ENCODE measurements at regions not wholly inside any gene's neighbourhood (a gene's known extent, or its start where the extent isn't known, plus 50 kb on each side); places are given as distances from the start of the nearest gene placed in this dataset.

DNA sequence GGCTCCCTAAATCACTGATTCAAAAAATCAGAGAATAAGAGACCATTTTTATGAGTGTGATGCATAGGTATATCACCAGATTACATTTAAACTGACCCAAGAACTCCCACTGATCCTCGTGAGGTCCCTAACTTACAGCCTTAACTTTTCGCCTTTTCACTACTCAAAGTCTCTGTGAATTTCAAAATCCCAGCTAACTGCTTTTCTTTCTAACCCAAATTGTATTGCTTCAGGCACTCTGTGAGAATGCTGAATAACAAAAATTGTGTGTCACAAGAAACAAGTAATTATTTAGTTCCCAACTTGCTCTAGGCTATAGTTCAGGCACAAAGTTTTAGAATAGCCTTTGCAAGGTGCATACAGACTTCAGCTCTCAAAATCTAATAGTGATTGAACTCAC is 368.6 kb downstream of the CHSY3 start:
- no peak for FAIRE-seq
- in situ Hi-C loops (cut with MboI), result no loop called here
- Histone ChIP-seq H3K27me3 (replicated peaks in 1 of 2; ENCODE audit: control insufficient read depth in 2 of 2, insufficient read depth in 2 of 2, low read length in 1 of 2) (no peaks in the 10 kb centered on the region), H3K9me3 (replicated peaks; ENCODE audit: control insufficient read depth, insufficient read depth, low read length) (no peaks in the 10 kb centered on the region), H3K27ac (ENCODE audit: control insufficient read depth, insufficient read depth) (no peak overlapping the region), H3K9ac (ENCODE audit: control insufficient read depth, insufficient read depth, low read length) (no peak overlapping the region), H3K4me2 (ENCODE audit: control insufficient read depth, insufficient read depth) (no peak overlapping the region), H3K36me3 (ENCODE audit: control insufficient read depth in 2 of 2, insufficient read depth in 2 of 2, low read length in 1 of 2) (no peaks in the 10 kb centered on the region), H3K4me3 (no peak overlapping the region), H2AFZ (ENCODE audit: control insufficient read depth, low read depth, low read length) (no peak overlapping the region), H4K20me1 (ENCODE audit: control insufficient read depth, insufficient read depth) (no peaks in the 10 kb centered on the region), H3K79me2 (ENCODE audit: control insufficient read depth, insufficient read depth, low read length) (no peaks in the 10 kb centered on the region), H3K4me1 (ENCODE audit: control insufficient read depth, insufficient read depth, low read length) (no peaks in the 10 kb centered on the region)
- POLR2A ChIA-PET, result no interaction called here
- TF ChIP-seq, protein P1, sequence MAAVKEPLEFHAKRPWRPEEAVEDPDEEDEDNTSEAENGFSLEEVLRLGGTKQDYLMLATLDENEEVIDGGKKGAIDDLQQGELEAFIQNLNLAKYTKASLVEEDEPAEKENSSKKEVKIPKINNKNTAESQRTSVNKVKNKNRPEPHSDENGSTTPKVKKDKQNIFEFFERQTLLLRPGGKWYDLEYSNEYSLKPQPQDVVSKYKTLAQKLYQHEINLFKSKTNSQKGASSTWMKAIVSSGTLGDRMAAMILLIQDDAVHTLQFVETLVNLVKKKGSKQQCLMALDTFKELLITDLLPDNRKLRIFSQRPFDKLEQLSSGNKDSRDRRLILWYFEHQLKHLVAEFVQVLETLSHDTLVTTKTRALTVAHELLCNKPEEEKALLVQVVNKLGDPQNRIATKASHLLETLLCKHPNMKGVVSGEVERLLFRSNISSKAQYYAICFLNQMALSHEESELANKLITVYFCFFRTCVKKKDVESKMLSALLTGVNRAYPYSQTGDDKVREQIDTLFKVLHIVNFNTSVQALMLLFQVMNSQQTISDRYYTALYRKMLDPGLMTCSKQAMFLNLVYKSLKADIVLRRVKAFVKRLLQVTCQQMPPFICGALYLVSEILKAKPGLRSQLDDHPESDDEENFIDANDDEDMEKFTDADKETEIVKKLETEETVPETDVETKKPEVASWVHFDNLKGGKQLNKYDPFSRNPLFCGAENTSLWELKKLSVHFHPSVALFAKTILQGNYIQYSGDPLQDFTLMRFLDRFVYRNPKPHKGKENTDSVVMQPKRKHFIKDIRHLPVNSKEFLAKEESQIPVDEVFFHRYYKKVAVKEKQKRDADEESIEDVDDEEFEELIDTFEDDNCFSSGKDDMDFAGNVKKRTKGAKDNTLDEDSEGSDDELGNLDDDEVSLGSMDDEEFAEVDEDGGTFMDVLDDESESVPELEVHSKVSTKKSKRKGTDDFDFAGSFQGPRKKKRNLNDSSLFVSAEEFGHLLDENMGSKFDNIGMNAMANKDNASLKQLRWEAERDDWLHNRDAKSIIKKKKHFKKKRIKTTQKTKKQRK (IDR thresholded peaks at IDR 0.05; ENCODE audit: low read depth, low read length), result no peak
- TF ChIP-seq SMC3 (IDR thresholded peaks at IDR 0.05; ENCODE audit: borderline replicate concordance, low read length) (no peak), SUPT20H (IDR thresholded peaks at IDR 0.05; ENCODE audit: borderline replicate concordance, control insufficient read depth, low read depth, low read length) (no peak), HSF1 (IDR thresholded peaks at IDR 0.05; ENCODE audit: low read depth, low read length) (no peak), TCF12 (IDR thresholded peaks at IDR 0.05; ENCODE audit: low read depth, low read length) (no peak), MTA3 (IDR thresholded peaks at IDR 0.05; ENCODE audit: borderline replicate concordance, low read length) (no peak), EGR1 (IDR thresholded peaks at IDR 0.05; ENCODE audit: borderline replicate concordance in 1 of 2, low read depth in 2 of 2, low read length in 2 of 2) (no peak), MEF2A (IDR thresholded peaks at IDR 0.05; ENCODE audit: insufficient read depth, low read depth, low read length) (no peak), SREBF1 (IDR thresholded peaks at IDR 0.05; ENCODE audit: low read length) (no peak)
- TF ChIP-seq, protein P2, sequence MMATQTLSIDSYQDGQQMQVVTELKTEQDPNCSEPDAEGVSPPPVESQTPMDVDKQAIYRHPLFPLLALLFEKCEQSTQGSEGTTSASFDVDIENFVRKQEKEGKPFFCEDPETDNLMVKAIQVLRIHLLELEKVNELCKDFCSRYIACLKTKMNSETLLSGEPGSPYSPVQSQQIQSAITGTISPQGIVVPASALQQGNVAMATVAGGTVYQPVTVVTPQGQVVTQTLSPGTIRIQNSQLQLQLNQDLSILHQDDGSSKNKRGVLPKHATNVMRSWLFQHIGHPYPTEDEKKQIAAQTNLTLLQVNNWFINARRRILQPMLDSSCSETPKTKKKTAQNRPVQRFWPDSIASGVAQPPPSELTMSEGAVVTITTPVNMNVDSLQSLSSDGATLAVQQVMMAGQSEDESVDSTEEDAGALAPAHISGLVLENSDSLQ (IDR thresholded peaks at IDR 0.05), result no peak
- CTCF ChIA-PET, result no interaction called here
- no peak for DNase-seq (ENCODE audit: low read depth, low spot score)
- RAD21 ChIA-PET (ENCODE audit: unreplicated experiment), result no interaction called here
- WGBS (ENCODE audit: insufficient coverage, insufficient replicate concordance, low lambda C conversion rate, missing lambda C conversion rate), result 19% methylated on average over 2 of the region's 2 CpGs
- no TSS peak for BruUV-seq (replicated peaks)
- SMC1A ChIA-PET (ENCODE audit: uncharacterized antibody, unreplicated experiment), result no interaction called here
- ATAC-seq, result no peak
- intact Hi-C loops (cut with micrococcal nuclease; ENCODE audit: unreplicated experiment), result no loop called here
